Activated CD8-positive, alpha-beta memory T cell treated with anti-CD3 and anti-CD28 coated beads, Interleukin-2, amount 10 ng/mL, durations not matched to agents 7 days and 5 days (primary cell): ENCODE measurements at regions not wholly inside any gene's neighbourhood (a gene's known extent, or its start where the extent isn't known, plus 50 kb on each side); places are given as distances from the start of the nearest gene placed in this dataset.

Source experiments
- ATAC-seq: fragments of 150-1000 bp; cut with Tn5 transposase; one replicate; pipeline ENCODE4 v1.10.0; 2021; ENCODE audit warnings: moderate library complexity
- CTCF ChIA-PET: fragments of 350-600 bp; sonication (Branson Sonifier 250); formaldehyde crosslinking; loops from one replicate; lab custom pipeline; 2021; ENCODE audit warnings: antibody characterized with exemption; lab: Charles Lee
- DNase-seq: peaks from one replicate; pipeline ENCODE4 v3.0.0-alpha.2; 2020
- H3K27ac Mint-ChIP-seq: one replicate; pipeline ENCODE4 v1.8.0; 2021; ENCODE audit warnings: mild to moderate bottlenecking, mixed read lengths
- H3K27me3 Mint-ChIP-seq: one replicate; pipeline ENCODE4 v1.8.0; 2021; ENCODE audit warnings: mixed read lengths
- H3K36me3 Mint-ChIP-seq: one replicate; pipeline ENCODE4 v1.8.0; 2021; ENCODE audit warnings: mild to moderate bottlenecking, mixed read lengths
- H3K4me1 Mint-ChIP-seq: one replicate; pipeline ENCODE4 v1.8.0; 2021; ENCODE audit warnings: mixed read lengths
- H3K4me3 Mint-ChIP-seq: one replicate; pipeline ENCODE4 v1.8.0; 2021; ENCODE audit warnings: mild to moderate bottlenecking, moderate library complexity, mixed read lengths
- H3K9me3 Mint-ChIP-seq: one replicate; pipeline ENCODE4 v1.8.0; 2022; ENCODE audit warnings: low read depth, mixed read lengths

GRCh38 chr9:26722755-26723154, 169.8 kb downstream of the CAAP1 start:
- DNase-seq (no peak), ATAC-seq (no peak)
- Mint-ChIP-seq H3K27me3 (peaks cover 4% of the 10 kb centered on the region), H3K36me3 (no peaks in the 10 kb centered on the region), H3K4me1 (no peaks in the 10 kb centered on the region), H3K9me3 (no peaks in the 10 kb centered on the region), H3K4me3 (no peak overlapping the region), H3K27ac (no peak overlapping the region)
- CTCF ChIA-PET = no interaction called here

DNA sequence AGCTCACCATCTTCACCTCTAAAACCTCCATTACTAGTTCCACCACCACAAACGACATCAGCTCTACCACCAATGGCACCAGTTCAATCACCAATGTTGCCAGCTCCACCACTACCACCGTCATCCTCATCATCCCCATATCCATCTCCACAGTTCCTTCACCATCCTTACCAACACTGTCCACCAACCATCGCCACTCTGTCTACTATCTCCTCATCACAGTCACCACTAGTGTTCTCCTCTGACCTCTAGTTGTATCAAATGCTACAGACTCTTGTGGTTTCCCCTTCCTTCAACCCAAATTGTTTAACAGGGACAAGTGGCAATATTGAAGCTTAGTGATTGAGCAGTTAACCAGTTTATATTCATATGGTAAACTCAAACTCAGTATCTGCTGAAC, 182.6 kb downstream of the CAAP1 start:
- CTCF ChIA-PET = no interaction called here
- peaks cover 3% of the 10 kb centered on the region for H3K9me3 Mint-ChIP-seq
- no peak overlapping the region for H3K4me3 Mint-ChIP-seq

DNA sequence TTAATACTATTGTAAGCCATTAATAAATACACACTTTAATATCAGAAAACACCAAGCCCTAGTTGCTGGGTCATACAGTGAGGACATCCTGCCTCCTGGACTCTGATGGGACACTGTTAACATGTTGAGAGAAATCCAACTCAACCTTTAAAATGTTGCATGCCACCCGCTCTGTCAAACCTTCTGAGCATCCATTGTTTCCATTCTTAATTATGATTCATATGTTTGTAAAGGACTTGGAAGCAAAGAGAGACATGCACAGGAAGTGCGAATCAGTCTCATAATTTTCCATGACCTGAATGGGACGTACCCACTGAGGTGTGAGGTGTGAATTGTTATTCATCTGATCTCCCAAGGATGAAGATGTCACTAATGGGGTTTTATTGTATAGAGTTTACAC, 186.4 kb downstream of the CAAP1 start:
- H3K9me3 Mint-ChIP-seq = peaks cover 3% of the 10 kb centered on the region
- peaks cover 2% of the 10 kb centered on the region for H3K27me3 Mint-ChIP-seq
- no peak for DNase-seq
- no peak overlapping the region for H3K27ac Mint-ChIP-seq
- ATAC-seq = no peak
- peaks cover 2% of the 10 kb centered on the region for H3K36me3 Mint-ChIP-seq
- H3K4me1 Mint-ChIP-seq = no peaks in the 10 kb centered on the region
- CTCF ChIA-PET = no interaction called here
- no peak overlapping the region for H3K4me3 Mint-ChIP-seq

More for the DNA sequence above, 182.6 kb downstream of the CAAP1 start:
- peaks cover 2% of the 10 kb centered on the region for H3K36me3 Mint-ChIP-seq
- H3K4me1 Mint-ChIP-seq = no peaks in the 10 kb centered on the region
- H3K27me3 Mint-ChIP-seq = peaks cover 4% of the 10 kb centered on the region
- ATAC-seq (no peak), DNase-seq (no peak)
- no peak overlapping the region for H3K27ac Mint-ChIP-seq

- DNase-seq = no peak
- Mint-ChIP-seq H3K36me3 (no peaks in the 10 kb centered on the region), H3K9me3 (no peaks in the 10 kb centered on the region), H3K27me3 (no peaks in the 10 kb centered on the region), H3K27ac (no peak overlapping the region), H3K4me1 (no peaks in the 10 kb centered on the region), H3K4me3 (no peak overlapping the region)
- no peak for ATAC-seq
- CTCF ChIA-PET = no interaction called here
Observed at GRCh38 chr9:26695298-26695622, 197.3 kb downstream of the CAAP1 start.

DNA sequence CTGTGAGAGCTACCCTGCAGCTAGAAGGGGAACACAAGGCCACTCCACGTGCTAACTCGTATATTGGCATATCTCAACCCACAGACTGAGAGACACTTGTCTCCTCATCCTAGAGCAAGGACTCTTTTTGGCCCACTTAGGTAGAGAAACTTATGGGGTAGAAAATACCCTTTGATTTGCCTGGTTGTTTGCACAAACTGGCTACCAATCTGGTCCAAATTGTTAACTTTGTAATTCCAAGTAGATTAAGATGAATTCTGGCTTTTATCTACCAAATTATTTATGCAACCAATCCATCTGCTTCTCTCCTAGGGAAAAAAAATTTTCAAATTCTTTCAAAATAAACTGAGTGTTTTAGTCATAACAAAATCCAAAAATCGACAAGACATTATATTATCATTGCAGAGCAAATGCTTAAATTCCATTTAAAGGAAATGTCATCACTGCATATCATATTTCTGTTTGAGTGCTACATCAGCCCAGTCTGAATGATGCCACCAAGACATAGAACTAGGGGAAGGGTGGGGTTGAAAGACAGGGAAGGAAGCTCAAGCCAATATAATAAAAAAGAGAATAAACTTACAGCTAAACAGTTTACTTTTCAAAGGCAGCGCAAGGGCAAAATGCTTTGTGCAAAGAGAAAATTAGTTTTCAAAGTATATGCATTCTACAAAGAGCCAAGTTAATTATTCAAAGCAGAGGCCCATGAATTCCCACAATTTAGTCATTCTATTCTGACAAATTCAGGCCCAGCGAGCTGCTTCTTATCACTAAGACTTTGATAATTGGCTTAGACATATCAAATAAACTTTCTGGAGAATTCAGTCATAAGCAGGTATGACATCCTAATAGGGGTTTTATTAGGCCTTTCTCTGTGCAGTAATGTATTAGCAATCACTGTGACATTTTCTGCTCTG, 198.0 kb downstream of the CAAP1 start:
- no peak overlapping the region for H3K27ac Mint-ChIP-seq
- H3K27me3 Mint-ChIP-seq = no peaks in the 10 kb centered on the region
- ATAC-seq (no peak), DNase-seq (no peak)
- no peaks in the 10 kb centered on the region for H3K36me3 Mint-ChIP-seq
- CTCF ChIA-PET = no interaction called here
- no peak overlapping the region for H3K4me3 Mint-ChIP-seq
- H3K4me1 Mint-ChIP-seq = no peaks in the 10 kb centered on the region
- H3K9me3 Mint-ChIP-seq = no peaks in the 10 kb centered on the region

DNA sequence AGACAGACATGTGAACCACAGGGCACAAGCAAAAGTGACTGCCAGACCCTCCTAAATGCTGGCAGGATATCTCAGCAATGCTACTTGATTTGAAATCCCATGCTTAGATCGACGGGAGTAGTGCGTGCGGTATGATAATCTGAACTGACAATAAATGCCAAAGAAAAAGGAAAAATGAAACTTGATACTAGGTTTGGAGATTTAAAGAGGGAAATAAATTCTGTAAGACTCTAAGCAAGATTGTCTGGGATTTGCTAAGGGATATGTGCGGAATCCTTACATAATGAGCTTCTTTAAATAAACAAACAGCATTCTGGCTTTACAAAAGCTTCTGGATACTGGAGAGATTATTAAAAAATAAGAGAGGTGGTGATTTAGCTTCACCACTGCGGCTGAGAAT, 203.6 kb downstream of the CAAP1 start:
- DNase-seq (no peak), ATAC-seq (no peak)
- Mint-ChIP-seq H3K4me1 (no peaks in the 10 kb centered on the region), H3K27me3 (no peaks in the 10 kb centered on the region), H3K4me3 (no peak overlapping the region), H3K9me3 (no peaks in the 10 kb centered on the region), H3K36me3 (no peaks in the 10 kb centered on the region), H3K27ac (no peak overlapping the region)
- CTCF ChIA-PET = no interaction called here

DNA sequence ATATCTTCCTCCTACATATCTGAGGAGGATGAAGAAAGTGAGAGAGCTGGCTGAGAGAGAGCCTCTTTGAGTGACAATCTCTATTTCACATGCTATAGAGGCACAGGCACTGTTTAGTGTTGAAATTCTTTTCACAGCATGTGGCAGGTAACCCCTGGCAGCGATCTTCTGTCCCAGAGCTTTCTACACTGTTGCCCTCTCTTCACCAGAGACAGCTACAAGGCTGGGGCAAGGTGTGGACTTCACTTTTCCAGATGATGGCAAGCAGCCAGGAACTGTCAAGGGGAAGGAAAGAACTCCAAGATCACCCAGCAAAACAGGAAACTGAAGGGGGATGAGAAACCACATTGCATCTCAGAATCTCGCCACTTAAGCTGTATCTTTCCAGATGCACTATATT, 205.2 kb downstream of the CAAP1 start:
- no peaks in the 10 kb centered on the region for H3K4me1 Mint-ChIP-seq
- H3K36me3 Mint-ChIP-seq = no peaks in the 10 kb centered on the region
- CTCF ChIA-PET = no interaction called here
- no peak for DNase-seq
- no peaks in the 10 kb centered on the region for H3K9me3 Mint-ChIP-seq
- H3K27me3 Mint-ChIP-seq = no peaks in the 10 kb centered on the region
- no peak for ATAC-seq
- H3K27ac Mint-ChIP-seq = no peak overlapping the region
- H3K4me3 Mint-ChIP-seq = no peak overlapping the region

DNA sequence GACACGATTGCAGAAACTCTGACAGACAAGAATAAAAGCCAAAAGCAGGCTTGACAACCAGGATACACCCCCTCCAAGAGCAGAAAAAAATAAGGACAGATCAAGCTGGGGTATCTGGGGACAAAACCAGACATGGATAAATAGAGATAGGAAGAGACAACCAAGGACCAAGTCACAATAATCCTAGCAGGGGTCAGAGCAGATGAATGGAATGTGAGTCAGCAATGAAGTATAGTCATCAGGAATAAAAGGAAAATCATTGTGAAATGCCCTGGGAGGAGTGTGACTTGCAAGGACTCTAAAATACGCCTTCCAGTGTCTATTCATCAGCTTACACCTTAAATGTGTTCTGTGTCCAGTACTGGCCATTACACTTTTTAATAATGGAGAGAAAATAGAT, 206.8 kb downstream of the CAAP1 start:
- H3K4me1 Mint-ChIP-seq = no peaks in the 10 kb centered on the region
- H3K36me3 Mint-ChIP-seq = no peaks in the 10 kb centered on the region
- ATAC-seq (no peak), DNase-seq (no peak)
- peaks cover under 1% of the 10 kb centered on the region for H3K27me3 Mint-ChIP-seq
- CTCF ChIA-PET = no interaction called here
- no peak overlapping the region for H3K4me3 Mint-ChIP-seq
- H3K27ac Mint-ChIP-seq = no peak overlapping the region
- no peaks in the 10 kb centered on the region for H3K9me3 Mint-ChIP-seq

- DNase-seq (no peak), ATAC-seq (no peak)
- CTCF ChIA-PET = no interaction called here
- no peak overlapping the region for H3K27ac Mint-ChIP-seq
- no peaks in the 10 kb centered on the region for H3K4me1 Mint-ChIP-seq
- H3K4me3 Mint-ChIP-seq = no peak overlapping the region
- H3K27me3 Mint-ChIP-seq = peaks cover 2% of the 10 kb centered on the region
- H3K36me3 Mint-ChIP-seq = no peaks in the 10 kb centered on the region
- no peaks in the 10 kb centered on the region for H3K9me3 Mint-ChIP-seq
Observed at GRCh38 chr9:26684029-26684428, 208.6 kb downstream of the CAAP1 start.

DNA sequence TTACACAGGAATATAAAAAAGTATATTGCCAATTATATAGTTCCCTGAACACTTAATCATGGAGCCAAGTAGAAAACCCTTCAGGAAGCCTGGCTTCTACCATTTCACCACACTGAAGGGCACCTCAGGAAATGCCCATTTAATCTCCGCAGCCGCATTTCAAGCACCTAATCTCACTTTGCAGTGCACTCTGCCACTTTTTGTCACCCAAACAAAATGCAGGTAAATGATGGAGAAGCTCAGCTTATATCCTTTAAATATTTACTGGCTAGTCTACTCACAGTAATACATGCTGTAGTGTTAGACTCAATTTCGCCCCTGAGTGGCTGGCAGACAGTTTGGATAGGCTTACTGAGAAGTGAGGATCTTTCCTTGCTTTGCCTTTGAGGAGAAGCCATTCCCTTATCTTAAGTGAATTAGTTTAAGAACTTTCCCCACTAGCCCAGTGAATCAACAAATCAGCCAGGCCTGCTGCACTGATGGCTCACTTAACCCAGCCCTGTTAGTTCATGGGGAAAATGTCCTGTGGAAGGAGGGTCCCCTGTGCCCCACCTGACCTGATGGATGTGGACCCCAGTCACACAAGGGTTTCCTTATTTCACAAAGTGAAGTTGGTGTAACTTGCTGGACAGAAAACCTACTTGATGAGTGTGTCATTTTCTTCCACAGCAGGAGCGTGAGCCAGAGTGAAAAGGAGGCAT, 209.7 kb downstream of the CAAP1 start:
- no peaks in the 10 kb centered on the region for H3K36me3 Mint-ChIP-seq
- H3K9me3 Mint-ChIP-seq = no peaks in the 10 kb centered on the region
- H3K4me3 Mint-ChIP-seq = no peak overlapping the region
- DNase-seq = no peak
- peaks cover 2% of the 10 kb centered on the region for H3K27me3 Mint-ChIP-seq
- ATAC-seq = no peak
- CTCF ChIA-PET = no interaction called here
- no peak overlapping the region for H3K27ac Mint-ChIP-seq
- H3K4me1 Mint-ChIP-seq = no peaks in the 10 kb centered on the region

DNA sequence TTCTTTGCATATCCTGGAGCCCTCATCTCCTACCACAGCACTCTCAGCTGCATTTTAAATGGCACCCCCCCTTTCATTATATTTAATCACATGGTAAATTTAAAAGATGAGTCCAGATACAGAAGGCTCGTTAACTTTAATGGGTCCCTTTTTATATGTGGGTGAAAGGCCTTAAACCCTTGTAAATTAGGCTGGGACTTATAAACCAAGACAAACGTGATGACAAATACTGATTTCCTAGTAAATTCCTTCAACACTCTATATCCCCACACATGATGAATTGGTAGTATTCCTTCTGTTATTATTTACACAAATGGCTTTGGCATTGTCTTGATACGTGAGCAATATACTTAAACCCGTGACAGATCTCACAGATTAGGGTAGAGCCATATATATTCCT, 210.6 kb downstream of the CAAP1 start:
- CTCF ChIA-PET = no interaction called here
- Mint-ChIP-seq H3K27me3 (peaks cover 2% of the 10 kb centered on the region), H3K36me3 (no peaks in the 10 kb centered on the region), H3K4me3 (no peak overlapping the region), H3K4me1 (no peaks in the 10 kb centered on the region), H3K27ac (no peak overlapping the region), H3K9me3 (no peaks in the 10 kb centered on the region)
- DNase-seq (no peak), ATAC-seq (no peak)

DNA sequence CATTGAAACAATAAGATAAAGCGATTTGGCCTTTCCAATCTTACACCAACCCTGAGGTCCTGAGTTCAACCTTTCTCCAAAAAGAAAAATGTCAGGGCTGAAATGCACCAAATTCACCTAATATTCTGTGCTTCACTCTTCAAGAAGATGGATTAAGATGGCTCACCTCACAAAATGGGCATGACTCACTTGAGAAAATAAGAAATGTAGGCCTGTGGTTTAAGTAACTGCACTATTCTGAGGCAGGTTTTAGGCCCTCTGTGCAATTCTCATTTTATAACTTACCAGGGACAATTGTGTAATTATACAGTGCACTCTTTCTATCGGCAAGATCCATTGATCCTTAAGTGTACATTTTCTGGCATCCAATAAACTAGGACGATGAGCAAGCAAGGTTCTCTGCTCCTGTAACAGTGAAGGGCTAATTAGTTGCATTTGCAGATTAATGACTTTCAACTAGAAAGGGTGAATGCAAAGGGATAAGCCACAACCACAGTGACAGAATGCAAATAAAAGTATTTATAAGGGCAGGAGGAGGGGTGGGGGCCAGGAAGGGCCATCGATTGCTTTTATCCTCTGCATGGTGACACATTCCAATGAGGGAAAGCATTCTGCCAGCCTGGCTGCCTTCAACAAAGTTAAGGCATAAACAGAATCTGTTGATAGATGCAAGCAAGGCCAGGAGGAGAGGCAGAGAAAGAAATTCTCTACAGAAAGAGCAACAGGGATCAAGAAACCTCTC, 214.5 kb downstream of the CAAP1 start:
- H3K36me3 Mint-ChIP-seq = no peaks in the 10 kb centered on the region
- CTCF ChIA-PET = no interaction called here
- no peaks in the 10 kb centered on the region for H3K9me3 Mint-ChIP-seq
- ATAC-seq = no peak
- H3K27me3 Mint-ChIP-seq = peaks cover 4% of the 10 kb centered on the region
- H3K27ac Mint-ChIP-seq = no peak overlapping the region
- DNase-seq = no peak
- no peak overlapping the region for H3K4me3 Mint-ChIP-seq
- no peaks in the 10 kb centered on the region for H3K4me1 Mint-ChIP-seq

- Mint-ChIP-seq H3K9me3 (no peaks in the 10 kb centered on the region), H3K36me3 (no peaks in the 10 kb centered on the region), H3K27me3 (peaks cover 2% of the 10 kb centered on the region), H3K4me3 (no peak overlapping the region), H3K4me1 (no peaks in the 10 kb centered on the region), H3K27ac (no peak overlapping the region)
- ATAC-seq = no peak
- DNase-seq = no peak
- CTCF ChIA-PET = no interaction called here
Observed at GRCh38 chr9:26675035-26675434, 217.6 kb downstream of the CAAP1 start.

DNA sequence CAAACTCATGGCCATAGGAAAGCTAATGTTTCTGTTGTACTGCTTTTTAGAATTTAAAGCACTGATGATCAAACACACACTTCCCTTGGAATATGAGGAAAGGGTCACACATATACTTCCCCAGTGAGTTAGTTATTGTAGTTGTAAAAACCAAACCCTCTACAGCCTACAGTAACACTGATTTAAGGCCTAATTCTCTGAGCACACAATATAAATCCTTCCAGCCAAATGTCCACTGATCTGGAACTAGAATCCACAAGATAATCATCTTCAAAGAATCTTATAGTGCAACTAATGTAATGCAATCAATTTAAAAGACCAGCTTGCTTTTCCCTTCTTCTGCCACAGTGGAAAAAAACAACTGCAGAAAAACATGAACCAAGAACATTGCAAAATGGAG, 219.3 kb downstream of the CAAP1 start:
- no peak for ATAC-seq
- no peaks in the 10 kb centered on the region for H3K9me3 Mint-ChIP-seq
- no peak overlapping the region for H3K4me3 Mint-ChIP-seq
- no peak for DNase-seq
- H3K4me1 Mint-ChIP-seq = no peaks in the 10 kb centered on the region
- peaks cover 2% of the 10 kb centered on the region for H3K27me3 Mint-ChIP-seq
- CTCF ChIA-PET = no interaction called here
- H3K27ac Mint-ChIP-seq = no peak overlapping the region
- H3K36me3 Mint-ChIP-seq = no peaks in the 10 kb centered on the region
